ENCODE measurements at regions not wholly inside any gene's neighbourhood (a gene's known extent, or its start where the extent isn't known, plus 50 kb on each side); places are given as distances from the start of the nearest gene placed in this dataset.

GRCh38 chr7:35570937-35571336 lies 124.0 kb downstream of the HERPUD2 start:
- Mint-ChIP-seq H3K27ac (ENCODE audit: unreplicated experiment) (no peak overlapping the region), H3K9me3 (ENCODE audit: unreplicated experiment) (peaks cover 4% of the 10 kb centered on the region), H3K36me3 (ENCODE audit: low read depth, unreplicated experiment) (peaks cover 2% of the 10 kb centered on the region), H3K27me3 (ENCODE audit: low read depth, unreplicated experiment) (peaks cover 14% of the 10 kb centered on the region), H3K4me1 (ENCODE audit: low read depth, unreplicated experiment) (no peaks in the 10 kb centered on the region), H3K4me3 (ENCODE audit: unreplicated experiment) (no peak overlapping the region)
- no peak overlapping the region for H3K9ac ChIP-seq (ENCODE audit: low read length)
- H2AFZ ChIP-seq (ENCODE audit: low read depth, low read length), result no peak overlapping the region
- no peak overlapping the region for H3K4me3 ChIP-seq (ENCODE audit: insufficient read depth, low read depth, low read length)
- no peaks in the 10 kb centered on the region for H3K9me3 ChIP-seq (ENCODE audit: insufficient read depth, low read depth, low read length)
- H3K4me2 ChIP-seq (ENCODE audit: low read length), result no peak overlapping the region
- H3K27me3 ChIP-seq (ENCODE audit: insufficient read depth, low read length), result no peaks in the 10 kb centered on the region
- no peaks in the 10 kb centered on the region for H3K4me1 ChIP-seq (ENCODE audit: insufficient read depth, low read length)
- DNase-seq (ENCODE audit: low read depth) (no peak), FAIRE-seq (no peak)
- TF ChIP-seq EZH2 (IDR thresholded peaks at IDR 0.05; ENCODE audit: insufficient read depth, low read length), result no peak
- TF ChIP-seq, protein P1, sequence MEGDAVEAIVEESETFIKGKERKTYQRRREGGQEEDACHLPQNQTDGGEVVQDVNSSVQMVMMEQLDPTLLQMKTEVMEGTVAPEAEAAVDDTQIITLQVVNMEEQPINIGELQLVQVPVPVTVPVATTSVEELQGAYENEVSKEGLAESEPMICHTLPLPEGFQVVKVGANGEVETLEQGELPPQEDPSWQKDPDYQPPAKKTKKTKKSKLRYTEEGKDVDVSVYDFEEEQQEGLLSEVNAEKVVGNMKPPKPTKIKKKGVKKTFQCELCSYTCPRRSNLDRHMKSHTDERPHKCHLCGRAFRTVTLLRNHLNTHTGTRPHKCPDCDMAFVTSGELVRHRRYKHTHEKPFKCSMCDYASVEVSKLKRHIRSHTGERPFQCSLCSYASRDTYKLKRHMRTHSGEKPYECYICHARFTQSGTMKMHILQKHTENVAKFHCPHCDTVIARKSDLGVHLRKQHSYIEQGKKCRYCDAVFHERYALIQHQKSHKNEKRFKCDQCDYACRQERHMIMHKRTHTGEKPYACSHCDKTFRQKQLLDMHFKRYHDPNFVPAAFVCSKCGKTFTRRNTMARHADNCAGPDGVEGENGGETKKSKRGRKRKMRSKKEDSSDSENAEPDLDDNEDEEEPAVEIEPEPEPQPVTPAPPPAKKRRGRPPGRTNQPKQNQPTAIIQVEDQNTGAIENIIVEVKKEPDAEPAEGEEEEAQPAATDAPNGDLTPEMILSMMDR (IDR thresholded peaks at IDR 0.05; ENCODE audit: insufficient read depth, low read depth, low read length), result no peak
- H3K27ac ChIP-seq (ENCODE audit: low read depth, low read length), result no peak overlapping the region
- H4K20me1 ChIP-seq (ENCODE audit: insufficient read depth, low read length), result no peaks in the 10 kb centered on the region
- H3K79me2 ChIP-seq (ENCODE audit: insufficient read depth, low read length), result no peaks in the 10 kb centered on the region
- no peaks in the 10 kb centered on the region for H3K36me3 ChIP-seq (ENCODE audit: insufficient read depth, low read length)

DNA sequence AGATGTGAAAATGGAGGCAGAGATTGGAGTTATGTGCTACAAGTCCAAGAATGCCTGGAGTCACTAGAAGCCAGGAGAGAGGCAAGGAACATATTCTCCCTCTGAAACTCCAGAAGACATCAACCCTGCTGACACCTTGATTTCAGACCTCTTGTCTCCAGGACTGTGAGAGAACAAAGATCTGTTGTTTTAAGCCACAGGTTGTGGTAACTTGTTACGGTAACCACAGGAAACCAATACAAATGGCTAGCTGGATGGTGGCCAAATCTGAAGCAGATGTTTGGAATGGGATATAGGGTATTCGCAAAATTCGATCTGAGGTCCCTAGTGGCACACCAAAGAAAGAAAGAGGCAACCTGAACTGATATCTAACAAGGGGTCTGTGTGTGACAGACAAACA lies 129.0 kb downstream of the HERPUD2 start:
- no peak overlapping the region for H2AFZ ChIP-seq (ENCODE audit: low read depth, low read length)
- no peak overlapping the region for H3K4me3 Mint-ChIP-seq (ENCODE audit: unreplicated experiment)
- no peaks in the 10 kb centered on the region for H3K36me3 ChIP-seq (ENCODE audit: insufficient read depth, low read length)
- no peaks in the 10 kb centered on the region for H3K27me3 ChIP-seq (ENCODE audit: insufficient read depth, low read length)
- no peaks in the 10 kb centered on the region for H3K4me1 Mint-ChIP-seq (ENCODE audit: low read depth, unreplicated experiment)
- H3K27ac ChIP-seq (ENCODE audit: low read depth, low read length), result no peak overlapping the region
- TF ChIP-seq, protein P1 (IDR thresholded peaks at IDR 0.05; ENCODE audit: insufficient read depth, low read depth, low read length), result no peak
- no peak for TF ChIP-seq EZH2 (IDR thresholded peaks at IDR 0.05; ENCODE audit: insufficient read depth, low read length)
- H3K9me3 Mint-ChIP-seq (ENCODE audit: unreplicated experiment), result peaks cover 7% of the 10 kb centered on the region
- no peak for FAIRE-seq
- H3K9ac ChIP-seq (ENCODE audit: low read length), result no peak overlapping the region
- H3K27ac Mint-ChIP-seq (ENCODE audit: unreplicated experiment), result no peak overlapping the region
- no peaks in the 10 kb centered on the region for H3K4me1 ChIP-seq (ENCODE audit: insufficient read depth, low read length)
- H3K36me3 Mint-ChIP-seq (ENCODE audit: low read depth, unreplicated experiment), result peaks cover 2% of the 10 kb centered on the region
- H3K79me2 ChIP-seq (ENCODE audit: insufficient read depth, low read length), result no peaks in the 10 kb centered on the region
- no peaks in the 10 kb centered on the region for H3K9me3 ChIP-seq (ENCODE audit: insufficient read depth, low read depth, low read length)
- peaks cover 10% of the 10 kb centered on the region for H3K27me3 Mint-ChIP-seq (ENCODE audit: low read depth, unreplicated experiment)
- DNase-seq (ENCODE audit: low read depth), result no peak
- no peak overlapping the region for H3K4me2 ChIP-seq (ENCODE audit: low read length)
- no peaks in the 10 kb centered on the region for H4K20me1 ChIP-seq (ENCODE audit: insufficient read depth, low read length)
- H3K4me3 ChIP-seq (ENCODE audit: insufficient read depth, low read depth, low read length), result no peak overlapping the region

DNA sequence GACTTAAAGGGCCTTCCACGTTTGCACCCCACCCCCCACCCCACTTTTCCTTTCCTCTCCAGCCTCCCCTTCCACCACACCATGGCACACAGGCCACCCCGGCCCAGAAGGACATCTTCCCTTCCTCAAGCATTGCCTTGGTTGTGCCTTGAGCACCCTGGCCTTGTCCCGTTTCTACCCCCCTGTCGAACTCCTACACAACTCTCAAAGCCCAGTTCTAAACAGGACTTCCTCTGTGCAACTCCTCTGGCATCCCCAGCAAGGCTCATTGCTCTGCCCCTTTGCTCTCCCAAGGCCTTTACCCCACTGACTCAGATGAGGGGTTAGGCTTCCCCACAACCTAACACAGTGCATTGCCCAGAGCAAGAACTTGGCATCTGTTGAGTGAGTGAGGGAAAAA lies 136.1 kb downstream of the HERPUD2 start:
- no peak overlapping the region for H3K4me2 ChIP-seq (ENCODE audit: low read length)
- no peak overlapping the region for H3K9ac ChIP-seq (ENCODE audit: low read length)
- no peaks in the 10 kb centered on the region for H3K36me3 ChIP-seq (ENCODE audit: insufficient read depth, low read length)
- no peak overlapping the region for H3K27ac Mint-ChIP-seq (ENCODE audit: unreplicated experiment)
- H3K27me3 ChIP-seq (ENCODE audit: insufficient read depth, low read length), result no peaks in the 10 kb centered on the region
- no peak for TF ChIP-seq EZH2 (IDR thresholded peaks at IDR 0.05; ENCODE audit: insufficient read depth, low read length)
- TF ChIP-seq, protein P1 (IDR thresholded peaks at IDR 0.05; ENCODE audit: insufficient read depth, low read depth, low read length), result no peak
- no peaks in the 10 kb centered on the region for H3K9me3 ChIP-seq (ENCODE audit: insufficient read depth, low read depth, low read length)
- H3K27me3 Mint-ChIP-seq (ENCODE audit: low read depth, unreplicated experiment), result no peaks in the 10 kb centered on the region
- no peak overlapping the region for H3K4me3 ChIP-seq (ENCODE audit: insufficient read depth, low read depth, low read length)
- FAIRE-seq (no peak), DNase-seq (ENCODE audit: low read depth) (no peak)
- no peaks in the 10 kb centered on the region for H3K36me3 Mint-ChIP-seq (ENCODE audit: low read depth, unreplicated experiment)
- no peaks in the 10 kb centered on the region for H4K20me1 ChIP-seq (ENCODE audit: insufficient read depth, low read length)
- no peak overlapping the region for H3K27ac ChIP-seq (ENCODE audit: low read depth, low read length)
- no peaks in the 10 kb centered on the region for H3K4me1 ChIP-seq (ENCODE audit: insufficient read depth, low read length)
- peaks cover 5% of the 10 kb centered on the region for H3K9me3 Mint-ChIP-seq (ENCODE audit: unreplicated experiment)
- H3K79me2 ChIP-seq (ENCODE audit: insufficient read depth, low read length), result no peaks in the 10 kb centered on the region
- H3K4me1 Mint-ChIP-seq (ENCODE audit: low read depth, unreplicated experiment), result no peaks in the 10 kb centered on the region
- no peak overlapping the region for H3K4me3 Mint-ChIP-seq (ENCODE audit: unreplicated experiment)
- no peak overlapping the region for H2AFZ ChIP-seq (ENCODE audit: low read depth, low read length)
